GM21786 (cell line): ENCODE measurements at regions not wholly inside any gene's neighbourhood (a gene's known extent, or its start where the extent isn't known, plus 50 kb on each side); places are given as distances from the start of the nearest gene placed in this dataset.
"Not testable (repeated sequence)": the region's sequence is repeated elsewhere in the genome, so short reads cannot be mapped to it uniquely, and the experiment has no call there.

Source experiments
- ATAC-seq: cut with Tn5 transposase; IDR thresholded peaks from one replicate; pipeline ENCODE4 v1.9.1; 2021; ENCODE audit not compliant: unreplicated experiment

GRCh38 chr17:72565006-72565405 lies 444.2 kb downstream of the SOX9 start:
- ATAC-seq: no peak

GRCh38 chr17:72565758-72566157 lies 444.9 kb downstream of the SOX9 start:
- ATAC-seq: no peak

GRCh38 chr17:72566671-72567484 lies 446.1 kb downstream of the SOX9 start:
- no peak for ATAC-seq

- ATAC-seq: no peak
Observed at GRCh38 chr17:72567774-72568173, 447.0 kb downstream of the SOX9 start.

- ATAC-seq: no peak
Observed at GRCh38 chr17:72569148-72569946, 448.5 kb downstream of the SOX9 start.

- no peak for ATAC-seq
Observed at GRCh38 chr17:72571813-72572396, 451.1 kb downstream of the SOX9 start.

- ATAC-seq: no peak
Observed at GRCh38 chr17:72572604-72573491, 452.0 kb downstream of the SOX9 start.

- not testable (repeated sequence) for ATAC-seq
Observed at GRCh38 chr17:72573492-72573801, 452.6 kb downstream of the SOX9 start.

GRCh38 chr17:72574675-72575510 lies 454.1 kb downstream of the SOX9 start:
- no peak for ATAC-seq

GRCh38 chr17:72575542-72576233 lies 454.9 kb downstream of the SOX9 start:
- no peak for ATAC-seq

- ATAC-seq: no peak
Observed at GRCh38 chr17:72576289-72576759, 455.5 kb downstream of the SOX9 start.

- no peak for ATAC-seq
Observed at GRCh38 chr17:72578817-72579470, 458.1 kb downstream of the SOX9 start.

GRCh38 chr17:72579990-72580320 lies 459.1 kb downstream of the SOX9 start:
- no peak for ATAC-seq

GRCh38 chr17:72580321-72581127 lies 459.7 kb downstream of the SOX9 start:
- ATAC-seq: no peak

GRCh38 chr17:72587156-72587555 lies 466.3 kb downstream of the SOX9 start:
- no peak for ATAC-seq

- ATAC-seq: no peak
Observed at GRCh38 chr17:72587773-72588511, 467.1 kb downstream of the SOX9 start.

- no peak for ATAC-seq
Observed at GRCh38 chr17:72588561-72588960, 467.7 kb downstream of the SOX9 start.
